ENCODE measurements at regions not wholly inside any gene's neighbourhood (a gene's known extent, or its start where the extent isn't known, plus 50 kb on each side); places are given as distances from the start of the nearest gene placed in this dataset.

DNA sequence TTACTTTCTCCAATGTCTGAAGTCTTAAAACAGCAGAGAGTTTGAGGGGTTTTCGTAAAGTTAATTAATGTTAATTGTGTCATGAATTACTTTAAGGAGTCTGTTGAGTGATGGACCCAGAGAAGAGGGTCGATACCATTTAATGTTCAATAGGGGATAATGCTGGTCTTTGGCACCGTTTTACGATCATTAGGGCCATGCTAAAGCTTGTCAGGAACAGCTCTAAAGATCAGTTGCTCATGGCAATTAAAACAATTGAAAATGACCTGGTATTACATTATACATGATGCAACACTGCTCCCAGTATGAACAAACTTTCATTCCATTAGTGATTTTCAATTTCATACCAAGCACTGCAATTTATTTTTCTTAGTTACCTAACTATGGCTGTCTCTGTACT lies 296.9 kb downstream of the ETV1 start:
- TF ChIP-seq EZH2 (IDR thresholded peaks at IDR 0.05; ENCODE audit: insufficient read depth, poor library complexity, severe bottlenecking) (no peak), EZH2phosphoT487 (IDR thresholded peaks at IDR 0.05; ENCODE audit: insufficient read depth, low read depth) (no peak)

All from GM23248 (cell line).